K562 (cell line): ENCODE measurements at regions not wholly inside any gene's neighbourhood (a gene's known extent, or its start where the extent isn't known, plus 50 kb on each side); places are given as distances from the start of the nearest gene placed in this dataset.

ENCODE experiments used
- ATAC-seq: fragments of 200-7000 bp; cut with Tn5 transposase; 3 replicates; pipeline ENCODE4 v1.9.1; 2020; ENCODE audit warnings: moderate library complexity
- BruUV-seq: library from RNA; stranded (reverse); fragments of 400-500 nt; replicated peaks from 2 replicates; lab custom pipeline; 2021; lab: Mats Ljungman, UMichigan
- CTCF ChIA-PET: fragments of 300-600 bp; formaldehyde crosslinking; extraction: SDS; loops from one replicate; lab custom pipeline; 2021; ENCODE audit warnings: low intra/inter-chr PET ratio; lab: Yijun Ruan, JAX
- POLR2A ChIA-PET: fragments of 300-600, 350-650 bp; sonication (Branson Sonifier 250); formaldehyde crosslinking; extraction: SDS; loops from one replicate; lab custom pipeline; 2021; ENCODE audit warnings: antibody characterized with exemption, inconsistent platforms; lab: Yijun Ruan, JAX
- DNase-seq, 4 experiments: peaks; one replicate each; pipeline versions ENCODE4 v3.0.0 to v3.0.0-alpha.2; 2011 to 2018; ENCODE audit warnings: low spot score in 3 of 4, mixed read lengths in 3 of 4; ENCODE audit errors: extremely low read depth in 1 of 4
- FAIRE-seq: peaks from 2 replicates; lab custom pipeline; 2011; peaks lifted over from hg19 to GRCh38; lab: Jason Lieb, UNC
- H2AFZ ChIP-seq: 2 replicates; pipeline ENCODE4 v1.6.0; 2011; ENCODE audit warnings: low read depth, low read length, control low read depth, inconsistent platforms
- H3K27ac ChIP-seq: fragments of 200-600 bp; 3 replicates; pipeline ENCODE4 v1.8.0; 2011; ENCODE audit warnings: low read depth, mild to moderate bottlenecking, control low read depth, inconsistent platforms, low read length, moderate library complexity, mixed read lengths; ENCODE audit errors: extremely low read depth
- H3K27me3 ChIP-seq, 2 experiments: fragments of 300-600 bp in 1 of 2; 2 replicates in 1 of 2; 3 replicates in 1 of 2; pipeline versions ENCODE4 v1.6.0 to v1.8.0; 2011; ENCODE audit warnings: inconsistent platforms in 2 of 2, low read length in 2 of 2, mild to moderate bottlenecking in 1 of 2, mixed read lengths in 1 of 2, moderate library complexity in 1 of 2; ENCODE audit not compliant: control insufficient read depth in 2 of 2, insufficient read depth in 2 of 2
- H3K36me3 ChIP-seq: fragments of 300-600 bp; 3 replicates; pipeline ENCODE4 v1.8.0; 2011; ENCODE audit warnings: mild to moderate bottlenecking, low read length, inconsistent platforms; ENCODE audit not compliant: control insufficient read depth, insufficient read depth
- H3K4me1 ChIP-seq, 2 experiments: fragments of 200-600 bp in 1 of 2; replicated peaks in 1 of 2; 2 replicates in 1 of 2; 3 replicates in 1 of 2; pipeline versions ENCODE4 v1.5.1 to v1.8.0; 2011; ENCODE audit warnings: inconsistent platforms in 2 of 2, low read length in 2 of 2, mild to moderate bottlenecking in 1 of 2, mixed read lengths in 1 of 2, moderate library complexity in 1 of 2; ENCODE audit not compliant: control insufficient read depth in 2 of 2, insufficient read depth in 2 of 2
- H3K4me2 ChIP-seq: 2 replicates; pipeline ENCODE4 v1.6.1; 2011; ENCODE audit warnings: low read length, control low read depth, inconsistent platforms, mixed read lengths; ENCODE audit not compliant: insufficient read depth
- H3K4me3 ChIP-seq: fragments of 200-600 bp; sonication (generic), shearing (Covaris generic); 2 replicates; pipeline ENCODE4 v1.5.1; 2016; ENCODE audit warnings: control low read depth, inconsistent platforms
- H3K79me2 ChIP-seq: fragments of 200-600 bp; 3 replicates; pipeline ENCODE4 v1.8.0; 2011; ENCODE audit warnings: low read length, inconsistent platforms; ENCODE audit not compliant: control insufficient read depth, insufficient read depth
- H3K9ac ChIP-seq, 2 experiments: 2 replicates each; pipeline versions ENCODE4 v1.6.0 to v1.6.1; 2011; ENCODE audit warnings: low read depth in 2 of 2, low read length in 2 of 2, control low read depth in 1 of 2, inconsistent platforms in 1 of 2, mild to moderate bottlenecking in 1 of 2, mixed read lengths in 1 of 2; ENCODE audit not compliant: insufficient read depth in 1 of 2
- H3K9me1 ChIP-seq: one replicate; pipeline ENCODE4 v1.6.0; 2011; ENCODE audit warnings: inconsistent platforms, mild to moderate bottlenecking, low read length, moderate library complexity; ENCODE audit not compliant: control insufficient read depth, insufficient read depth
- H3K9me3 ChIP-seq: replicated peaks from 2 replicates; pipeline ENCODE4 v1.5.1; 2011; ENCODE audit warnings: low read depth, low read length, inconsistent platforms; ENCODE audit not compliant: control insufficient read depth, insufficient read depth
- H4K20me1 ChIP-seq: replicated peaks from 2 replicates; pipeline ENCODE4 v1.6.1; 2011; ENCODE audit warnings: low read length, inconsistent platforms, mixed read lengths; ENCODE audit not compliant: control insufficient read depth, insufficient read depth
- BCOR ChIP-seq: fragments of 450-650 bp; IDR thresholded peaks from 2 replicates; pipeline ENCODE4 v1.6.1; 2016
- FOSL1 ChIP-seq: fragments of 200-800 bp; sonication (Bioruptor generic); conservative IDR thresholded peaks from 2 replicates; pipeline ENCODE4 v1.6.1; 2016; ENCODE audit warnings: missing genetic modification characterization, missing compliant biosample characterization
- HCFC1 ChIP-seq: IDR thresholded peaks from 2 replicates; pipeline ENCODE4 v1.6.1; 2012; ENCODE audit warnings: low read depth, low read length, improper control_type of control experiment
- JUNB ChIP-seq: fragments of 450-650 bp; formaldehyde crosslinking; conservative IDR thresholded peaks from 2 replicates; pipeline ENCODE4 v1.4.0; 2020; ENCODE audit warnings: mild to moderate bottlenecking
- PHB2 ChIP-seq: fragments of 450-650 bp; IDR thresholded peaks from 2 replicates; pipeline ENCODE4 v1.6.1; 2017; ENCODE audit warnings: low read depth
- ZNF449 ChIP-seq: fragments of 250-450 bp; sonication (Bioruptor Pico); IDR thresholded peaks from 2 replicates; pipeline ENCODE4 v1.8.0; 2022; ENCODE audit warnings: moderate library complexity, mild to moderate bottlenecking, inconsistent platforms
- ZNF75A ChIP-seq: fragments of 450-650 bp; formaldehyde crosslinking; IDR thresholded peaks from 2 replicates; pipeline ENCODE4 v1.4.0; 2020; ENCODE audit warnings: mild to moderate bottlenecking
- WGBS: fragments of 100-300 bp; shearing (Covaris generic); methylation state at CpG from one replicate; pipeline ENCODE4 v1.1.6; 2016; ENCODE audit warnings: low coverage, mixed read lengths; ENCODE audit not compliant: insufficient coverage; ENCODE audit errors: missing lambda C conversion rate; 5-methylcytosine and 5-hydroxymethylcytosine counted together
- in situ Hi-C: fragments of 300-500 bp; cut with MboI; formaldehyde crosslinking; loops from 4 replicates; pipeline ENCODE4 v1.15.0; 2018; ENCODE audit warnings: inconsistent platforms, mixed read lengths
- intact Hi-C: fragments of 100-400 bp; cut with micrococcal nuclease; formaldehyde crosslinking; loops from 2 replicates; pipeline ENCODE4 v1.14.2; 2022
- TF ChIP-seq, protein P1 (sequence below), 2 experiments: IDR thresholded peaks in 1 of 2; conservative IDR thresholded peaks in 1 of 2; 2 replicates each; pipeline ENCODE4 v1.6.1; 2016; ENCODE audit warnings: low read depth in 2 of 2, mild to moderate bottlenecking in 1 of 2, missing compliant biosample characterization in 1 of 2, missing genetic modification characterization in 1 of 2, moderate library complexity in 1 of 2

DNA sequence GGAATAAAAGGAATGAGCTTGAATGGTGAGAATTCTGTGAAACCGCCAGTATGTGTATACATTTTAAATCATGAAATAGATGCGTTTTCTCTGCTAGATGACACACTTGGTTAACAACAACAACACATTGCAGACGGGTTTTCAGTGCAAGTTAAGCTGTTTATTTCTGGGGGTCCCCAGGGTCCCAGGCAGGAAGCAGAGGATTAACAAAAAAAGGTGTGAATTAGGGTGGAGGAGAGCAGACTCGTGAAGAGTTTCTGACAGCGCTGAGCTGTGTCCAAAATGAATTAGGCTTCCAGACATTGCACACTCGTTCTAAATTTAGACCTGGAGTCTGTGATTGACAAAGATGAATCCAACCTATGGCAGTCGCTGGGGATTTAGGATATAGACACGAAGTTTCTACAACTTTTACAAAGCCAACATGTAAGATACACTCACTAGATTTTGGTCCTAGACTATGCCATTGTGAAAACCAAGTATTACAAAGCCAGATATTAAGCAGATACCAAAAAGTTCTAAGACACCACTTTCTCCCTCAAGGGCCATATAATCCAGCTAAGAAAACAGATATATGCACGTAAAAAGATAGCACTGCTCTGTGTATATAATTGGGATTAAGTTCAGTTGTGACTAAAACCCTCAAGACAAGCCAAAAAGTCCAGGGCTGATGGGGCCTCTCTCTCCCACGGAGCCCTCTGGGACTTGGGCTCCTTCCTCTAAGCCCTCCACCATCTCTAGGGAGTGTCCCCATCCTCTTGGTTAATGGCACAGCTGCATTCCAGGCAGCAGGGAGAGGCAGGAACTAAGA, 120.2 kb downstream of the ACAA2 start:
- no peaks in the 10 kb centered on the region for H3K79me2 ChIP-seq
- peaks cover 0 to 15% of the 10 kb centered on the region in 2 experiments; a peak in 3 of 5 replicates for H3K27me3 ChIP-seq
- in situ Hi-C loops (no loop called here), intact Hi-C loops (no loop called here)
- H3K9ac ChIP-seq = no peak overlapping the region
- H3K9me3 ChIP-seq = no peaks in the 10 kb centered on the region
- no peak overlapping the region for H3K4me3 ChIP-seq
- no peaks in the 10 kb centered on the region for H3K36me3 ChIP-seq
- TF ChIP-seq FOSL1 (tag) (no peak), HCFC1 (no peak), JUNB (CRISPR knock-in tag) (no peak), PHB2 (no peak), ZNF449 (CRISPR knock-in tag) (no peak), BCOR (no peak), ZNF75A (no peak)
- TF ChIP-seq, protein P1, sequence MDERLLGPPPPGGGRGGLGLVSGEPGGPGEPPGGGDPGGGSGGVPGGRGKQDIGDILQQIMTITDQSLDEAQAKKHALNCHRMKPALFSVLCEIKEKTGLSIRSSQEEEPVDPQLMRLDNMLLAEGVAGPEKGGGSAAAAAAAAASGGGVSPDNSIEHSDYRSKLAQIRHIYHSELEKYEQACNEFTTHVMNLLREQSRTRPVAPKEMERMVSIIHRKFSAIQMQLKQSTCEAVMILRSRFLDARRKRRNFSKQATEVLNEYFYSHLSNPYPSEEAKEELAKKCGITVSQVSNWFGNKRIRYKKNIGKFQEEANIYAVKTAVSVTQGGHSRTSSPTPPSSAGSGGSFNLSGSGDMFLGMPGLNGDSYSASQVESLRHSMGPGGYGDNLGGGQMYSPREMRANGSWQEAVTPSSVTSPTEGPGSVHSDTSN (CRISPR knock-in tag; IDR thresholded peaks at IDR 0.05; ENCODE audit: low read depth) = no peak
- TF ChIP-seq, protein P1 (tag; conservative IDR thresholded peaks at IDR 0.05; ENCODE audit: low read depth) = no peak
- BruUV-seq = no TSS peak
- no peaks in the 10 kb centered on the region for H4K20me1 ChIP-seq
- H3K4me1 ChIP-seq = no peaks in the 10 kb centered on the region; a peak in 2 of 5 replicates
- ChIA-PET CTCF (no interaction called here), POLR2A (no interaction called here)
- DNase-seq (no peak), FAIRE-seq (no peak), ATAC-seq (no peak)
- H3K9me1 ChIP-seq = no peaks in the 10 kb centered on the region
- no peak overlapping the region for H3K27ac ChIP-seq
- WGBS = 2% methylated on average over 7 of the region's 10 CpGs
- H3K4me2 ChIP-seq = no peak overlapping the region
- H2AFZ ChIP-seq = no peak overlapping the region
